ENCODE measurements at regions not wholly inside any gene's neighbourhood (a gene's known extent, or its start where the extent isn't known, plus 50 kb on each side); places are given as distances from the start of the nearest gene placed in this dataset.

- Histone ChIP-seq H3K4me1 (ENCODE audit: control insufficient read depth in 5 of 5, insufficient read depth in 5 of 5, low read length in 5 of 5) (peaks cover 0 to 1% (median 0%) of the 10 kb centered on the region in 5 donors), H3K4me3 (no peak overlapping the region), H3K27me3 (ENCODE audit: control insufficient read depth in 3 of 3, insufficient read depth in 3 of 3, low read length in 2 of 3) (peaks cover 0 to 5% (median 0%) of the 10 kb centered on the region in 3 donors), H3K9me3 (ENCODE audit: control insufficient read depth in 4 of 4, insufficient read depth in 3 of 4, low read length in 3 of 4) (no peaks in the 10 kb centered on the region), H3K27ac (ENCODE audit: low read depth in 1 of 2, low read length in 1 of 2) (no peak overlapping the region), H3K9ac (ENCODE audit: insufficient read depth in 1 of 2, low read length in 2 of 2) (no peak overlapping the region), H3K36me3 (ENCODE audit: control insufficient read depth in 4 of 4, insufficient read depth in 4 of 4, low read length in 4 of 4) (no peaks in the 10 kb centered on the region)
- TF ChIP-seq CTCF (IDR thresholded peaks at IDR 0.05; ENCODE audit: control extremely low read depth, extremely low read depth), result no peak
- WGBS, 2 donors, result 78 to 93% methylated on average over 2 of the region's 2 CpGs
- DNase-seq (no peak), ATAC-seq (ENCODE audit: insufficient read depth, low FRiP score) (no peak)
Observed at GRCh38 chr12:126782083-126782482, 1484.9 kb upstream of the TMEM132C start.

- ATAC-seq (ENCODE audit: insufficient read depth, low FRiP score) (no peak), DNase-seq (peak; percentile 54 to 64 (median 56))
- no peak for TF ChIP-seq CTCF (IDR thresholded peaks at IDR 0.05; ENCODE audit: control extremely low read depth, extremely low read depth)
Observed at GRCh38 chr12:126784328-126784921, 1482.5 kb upstream of the TMEM132C start.

GRCh38 chr12:126789963-126790362 is 1477.0 kb upstream of the TMEM132C start:
- Histone ChIP-seq H3K27ac (ENCODE audit: low read depth in 1 of 2, low read length in 1 of 2) (no peak overlapping the region), H3K9me3 (ENCODE audit: control insufficient read depth in 4 of 4, insufficient read depth in 3 of 4, low read length in 3 of 4) (no peaks in the 10 kb centered on the region), H3K4me1 (ENCODE audit: control insufficient read depth in 5 of 5, insufficient read depth in 5 of 5, low read length in 5 of 5) (peaks cover 0 to 1% (median 0%) of the 10 kb centered on the region in 5 donors), H3K27me3 (ENCODE audit: control insufficient read depth in 3 of 3, insufficient read depth in 3 of 3, low read length in 2 of 3) (no peaks in the 10 kb centered on the region), H3K9ac (ENCODE audit: insufficient read depth in 1 of 2, low read length in 2 of 2) (no peak overlapping the region), H3K36me3 (ENCODE audit: control insufficient read depth in 4 of 4, insufficient read depth in 4 of 4, low read length in 4 of 4) (no peaks in the 10 kb centered on the region), H3K4me3 (no peak overlapping the region)
- TF ChIP-seq CTCF (IDR thresholded peaks at IDR 0.05; ENCODE audit: control extremely low read depth, extremely low read depth), result no peak
- DNase-seq (no peak), ATAC-seq (ENCODE audit: insufficient read depth, low FRiP score) (no peak)
- WGBS, 2 donors, result 74 to 86% methylated on average over 4 of the region's 4 CpGs

More at GRCh38 chr12:126784328-126784921, 1482.5 kb upstream of the TMEM132C start:
- 56 to 59% methylated on average over 9 of the region's 9 CpGs for WGBS, 2 donors
- Histone ChIP-seq H3K27ac (ENCODE audit: low read depth in 1 of 2, low read length in 1 of 2) (no peak overlapping the region), H3K9me3 (ENCODE audit: control insufficient read depth in 4 of 4, insufficient read depth in 3 of 4, low read length in 3 of 4) (no peaks in the 10 kb centered on the region), H3K4me3 (no peak overlapping the region), H3K4me1 (ENCODE audit: control insufficient read depth in 5 of 5, insufficient read depth in 5 of 5, low read length in 5 of 5) (peaks cover 0 to 1% (median 0%) of the 10 kb centered on the region in 5 donors), H3K27me3 (ENCODE audit: control insufficient read depth in 3 of 3, insufficient read depth in 3 of 3, low read length in 2 of 3) (peaks cover 0 to 5% (median 0%) of the 10 kb centered on the region in 3 donors), H3K36me3 (ENCODE audit: control insufficient read depth in 4 of 4, insufficient read depth in 4 of 4, low read length in 4 of 4) (no peaks in the 10 kb centered on the region), H3K9ac (ENCODE audit: insufficient read depth in 1 of 2, low read length in 2 of 2) (no peak overlapping the region)

DNA sequence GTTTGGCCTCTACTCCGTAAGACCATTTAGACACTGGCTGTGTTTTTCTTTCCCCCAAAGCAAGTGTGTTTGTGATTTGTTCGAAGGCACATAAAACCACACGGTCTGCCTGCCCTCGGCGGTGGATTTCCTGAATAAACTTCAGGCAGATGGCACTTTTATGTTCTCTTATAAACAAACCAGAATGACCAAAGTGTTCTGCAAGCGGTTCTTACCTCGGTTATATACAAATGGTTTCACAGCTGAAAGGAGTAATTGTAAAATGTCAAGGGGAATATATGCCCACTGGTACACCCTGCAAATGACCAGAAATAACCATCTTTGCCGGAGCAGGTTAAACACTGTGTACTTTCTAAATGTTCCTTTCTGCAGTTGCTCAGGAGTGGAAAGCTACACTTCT is 1475.8 kb upstream of the TMEM132C start:
- Histone ChIP-seq H3K9me3 (ENCODE audit: control insufficient read depth in 4 of 4, insufficient read depth in 3 of 4, low read length in 3 of 4) (no peaks in the 10 kb centered on the region), H3K27me3 (ENCODE audit: control insufficient read depth in 3 of 3, insufficient read depth in 3 of 3, low read length in 2 of 3) (no peaks in the 10 kb centered on the region), H3K4me1 (ENCODE audit: control insufficient read depth in 5 of 5, insufficient read depth in 5 of 5, low read length in 5 of 5) (peaks cover 0 to 1% (median 0%) of the 10 kb centered on the region in 5 donors), H3K36me3 (ENCODE audit: control insufficient read depth in 4 of 4, insufficient read depth in 4 of 4, low read length in 4 of 4) (no peaks in the 10 kb centered on the region), H3K9ac (ENCODE audit: insufficient read depth in 1 of 2, low read length in 2 of 2) (no peak overlapping the region), H3K4me3 (no peak overlapping the region), H3K27ac (ENCODE audit: low read depth in 1 of 2, low read length in 1 of 2) (no peak overlapping the region)
- WGBS, 2 donors, result 71% methylated on average over 8 of the region's 8 CpGs
- no peak for TF ChIP-seq CTCF (IDR thresholded peaks at IDR 0.05; ENCODE audit: control extremely low read depth, extremely low read depth)
- DNase-seq (no peak), ATAC-seq (ENCODE audit: insufficient read depth, low FRiP score) (no peak)
